CD1c-positive myeloid dendritic cell (primary cell): ENCODE measurements at regions not wholly inside any gene's neighbourhood (a gene's known extent, or its start where the extent isn't known, plus 50 kb on each side); places are given as distances from the start of the nearest gene placed in this dataset.
"Not testable (repeated sequence)": the region's sequence is repeated elsewhere in the genome, so short reads cannot be mapped to it uniquely, and the experiment has no call there.

Experiments
- DNase-seq: peaks from one replicate; pipeline ENCODE4 v3.0.0-alpha.2; 2016; ENCODE audit errors: extremely low spot score

DNA sequence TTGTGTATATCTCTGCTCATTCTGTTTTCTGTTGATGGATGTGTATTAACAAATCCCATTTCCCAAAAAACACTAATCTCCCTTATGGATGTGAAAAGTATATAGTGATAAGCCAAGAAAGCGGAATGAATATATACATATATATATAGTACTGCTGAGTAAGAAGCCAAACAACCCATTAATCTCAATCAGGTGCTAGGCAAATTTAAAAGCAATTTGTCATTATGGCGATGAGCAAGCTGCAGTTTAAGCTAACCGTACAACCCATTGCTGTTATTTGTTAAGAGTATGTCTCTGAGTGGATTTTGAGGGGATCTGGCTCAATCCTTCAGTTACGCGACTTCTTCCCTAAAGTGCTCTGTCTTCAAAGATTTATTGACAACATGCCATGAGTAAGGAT lies 640.4 kb upstream of the ARRDC3 start:
- DNase-seq, result no peak

DNA sequence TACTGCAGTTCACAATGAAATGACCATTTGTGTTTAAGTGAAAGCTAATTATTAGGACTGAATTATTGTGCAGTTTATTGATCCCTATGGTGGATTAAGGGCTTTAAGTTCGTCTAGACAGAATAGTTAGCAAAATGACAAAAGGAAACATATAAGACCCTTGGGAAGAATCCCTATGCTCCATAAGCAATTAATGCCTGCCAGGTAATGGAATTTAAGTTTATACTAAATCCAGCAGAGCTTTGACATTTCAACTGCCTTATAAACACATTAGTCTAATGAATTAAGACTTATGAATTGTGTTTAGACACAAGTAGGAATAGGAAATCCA lies 640.0 kb upstream of the ARRDC3 start:
- DNase-seq, result no peak

DNA sequence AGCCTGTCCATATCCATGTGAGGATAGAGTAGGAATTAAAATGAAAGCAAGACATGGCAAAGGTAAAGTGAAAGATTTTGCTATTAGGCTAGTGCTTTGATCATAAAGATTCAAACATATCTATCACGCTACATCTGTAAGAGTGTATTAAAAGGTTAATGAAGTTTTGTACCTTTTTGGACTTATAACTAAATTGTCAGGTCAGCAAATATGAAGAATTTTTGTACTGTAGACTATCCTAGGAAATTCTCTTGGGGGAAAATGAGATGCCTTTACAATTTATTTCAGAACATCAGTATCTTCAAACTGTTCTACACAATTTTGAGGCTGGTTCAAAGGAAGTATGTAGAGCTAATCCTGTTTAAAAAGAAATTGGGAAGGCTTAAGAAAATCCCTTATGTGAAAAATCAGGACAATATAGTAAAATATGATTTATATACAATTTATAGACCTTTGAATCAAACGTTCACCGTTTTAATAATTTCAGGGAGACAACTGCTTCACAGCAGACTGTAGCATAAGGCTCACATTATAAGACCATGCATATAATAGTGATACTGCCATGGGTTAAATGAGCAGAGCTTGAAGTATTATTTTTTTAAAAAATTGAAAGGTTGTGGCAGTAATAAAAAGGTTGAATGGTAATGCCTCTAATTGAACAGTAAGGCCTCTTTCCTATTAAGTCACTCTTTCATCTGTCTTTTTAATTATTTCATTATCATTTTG lies 639.5 kb upstream of the ARRDC3 start:
- DNase-seq, result no peak

DNA sequence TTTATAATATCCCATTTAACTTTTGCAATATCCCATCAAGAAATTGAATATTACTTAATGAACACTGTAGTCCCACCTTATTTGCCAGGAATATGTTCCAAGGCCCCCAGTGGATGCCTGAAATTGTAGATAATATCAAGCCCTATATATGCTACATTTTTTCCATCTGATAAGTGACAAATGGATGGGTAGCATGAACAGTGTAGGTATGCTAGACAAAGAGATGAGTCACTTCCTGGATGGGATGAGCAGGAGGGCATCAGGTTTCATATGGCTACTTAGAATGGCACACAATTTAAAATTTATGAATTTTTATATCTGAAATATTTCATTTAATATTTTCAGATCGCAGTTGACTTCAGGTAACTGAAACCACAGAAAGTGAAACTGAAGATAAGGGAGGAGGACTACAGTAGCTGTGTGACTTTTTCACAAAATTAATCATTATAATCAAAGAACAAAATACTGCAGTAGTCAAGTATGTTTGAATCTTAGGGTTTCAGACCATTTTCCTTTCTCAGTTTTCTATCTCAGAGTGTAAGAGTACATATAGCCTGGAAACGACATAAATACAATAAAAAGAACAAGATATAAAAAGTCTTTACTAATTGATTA lies 636.4 kb upstream of the ARRDC3 start:
- no peak for DNase-seq

DNA sequence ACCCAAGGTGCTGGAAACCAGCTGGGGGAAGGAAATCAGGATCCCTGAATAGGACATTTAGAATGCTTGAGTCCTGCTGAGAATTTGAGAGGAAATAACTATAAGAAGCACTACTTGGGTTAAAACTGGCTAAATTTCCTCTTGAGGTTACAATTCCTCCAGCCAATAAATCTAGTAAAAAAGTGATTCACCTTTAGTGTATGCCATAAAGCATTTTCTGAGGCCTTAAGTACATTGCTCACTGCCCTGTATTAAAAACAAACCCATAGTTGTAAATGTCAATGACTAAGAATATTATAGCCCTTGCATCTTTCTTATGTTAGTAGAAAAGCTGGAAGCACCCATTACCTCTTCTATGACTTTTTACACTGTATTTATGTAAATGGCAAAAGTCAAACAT lies 634.7 kb upstream of the ARRDC3 start:
- no peak for DNase-seq

DNA sequence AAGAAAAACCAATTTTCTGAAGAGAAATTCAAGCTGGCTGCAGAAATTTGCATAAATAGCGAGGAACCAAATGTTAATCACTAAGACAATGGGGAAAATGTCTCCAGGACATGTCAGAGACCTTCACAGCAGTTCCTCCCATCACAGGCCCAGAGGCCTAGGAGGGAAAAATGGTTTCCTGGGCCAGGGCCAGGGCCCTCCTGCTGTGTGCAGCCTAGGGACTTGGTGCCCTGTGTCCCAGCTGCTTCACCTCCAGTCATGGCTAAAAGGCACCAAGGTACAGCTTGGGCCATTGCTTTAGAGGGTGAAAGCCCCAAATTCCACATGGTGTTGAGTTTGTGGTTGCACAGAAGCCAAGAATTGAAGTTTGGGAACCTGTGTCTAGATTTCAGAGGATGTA lies 628.7 kb upstream of the ARRDC3 start:
- DNase-seq, result not testable (repeated sequence)

DNA sequence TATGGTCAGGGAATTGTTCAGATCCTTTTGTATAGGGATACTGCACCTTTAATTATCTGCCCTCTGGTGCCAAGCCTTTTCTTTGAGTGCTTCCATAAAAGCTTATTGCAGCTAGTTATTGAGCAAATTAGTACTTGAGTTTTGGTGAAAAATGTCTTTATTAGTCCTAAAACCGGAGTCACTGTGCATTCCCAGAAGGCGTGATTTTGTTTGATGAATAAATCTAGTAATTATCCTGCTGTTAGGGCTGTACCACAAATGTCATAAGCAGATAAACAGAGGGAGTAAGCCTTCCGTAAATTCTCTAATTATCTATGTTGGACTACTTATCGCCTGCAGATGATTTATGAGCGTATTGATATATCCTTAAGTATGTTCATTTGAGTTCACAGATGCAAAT lies 620.7 kb upstream of the ARRDC3 start:
- no peak for DNase-seq

DNA sequence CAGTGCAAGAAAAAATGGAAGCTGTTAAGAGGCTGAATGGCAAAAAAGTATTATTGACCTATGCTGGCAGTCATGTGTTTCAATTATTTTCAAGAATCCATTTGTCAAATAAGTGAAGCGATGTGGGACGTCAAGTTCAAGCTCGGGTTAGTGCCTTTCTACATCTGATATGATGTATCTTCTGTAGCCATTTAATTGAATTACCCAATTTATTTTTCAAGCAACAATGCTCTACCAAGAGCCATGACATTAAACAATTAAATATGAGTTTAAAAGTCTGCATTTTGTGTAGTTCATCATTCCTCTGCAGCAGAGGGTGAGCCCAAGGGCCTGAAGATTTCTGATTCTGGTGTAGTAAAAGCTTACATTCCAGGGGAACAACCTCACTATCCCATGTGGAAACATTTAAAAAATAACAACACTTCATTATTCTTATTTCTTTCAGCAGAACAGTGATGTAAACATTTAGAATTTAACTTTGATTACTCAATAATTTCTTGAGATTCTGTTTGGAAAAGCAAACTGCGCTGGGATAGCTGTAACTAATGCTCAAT lies 619.7 kb upstream of the ARRDC3 start:
- DNase-seq, result no peak

DNA sequence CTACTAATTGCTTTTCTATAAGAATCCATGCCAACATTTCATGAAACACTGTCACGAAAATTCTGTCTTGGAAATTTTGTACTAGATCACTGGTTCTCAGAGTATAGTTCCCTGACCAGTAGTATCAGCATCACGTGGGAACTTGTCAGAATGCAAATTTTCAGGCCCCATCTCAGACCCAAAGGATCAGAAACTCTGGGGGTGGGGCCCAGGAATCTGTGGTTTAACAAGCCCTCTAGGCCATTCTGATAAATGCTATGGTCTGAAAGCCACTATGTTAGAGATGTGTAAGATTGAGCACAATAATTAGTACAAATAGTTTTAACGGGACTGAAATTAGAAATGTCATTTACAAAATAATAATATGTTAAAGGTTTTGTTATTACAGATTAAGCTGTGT lies 615.7 kb upstream of the ARRDC3 start:
- no peak for DNase-seq

DNA sequence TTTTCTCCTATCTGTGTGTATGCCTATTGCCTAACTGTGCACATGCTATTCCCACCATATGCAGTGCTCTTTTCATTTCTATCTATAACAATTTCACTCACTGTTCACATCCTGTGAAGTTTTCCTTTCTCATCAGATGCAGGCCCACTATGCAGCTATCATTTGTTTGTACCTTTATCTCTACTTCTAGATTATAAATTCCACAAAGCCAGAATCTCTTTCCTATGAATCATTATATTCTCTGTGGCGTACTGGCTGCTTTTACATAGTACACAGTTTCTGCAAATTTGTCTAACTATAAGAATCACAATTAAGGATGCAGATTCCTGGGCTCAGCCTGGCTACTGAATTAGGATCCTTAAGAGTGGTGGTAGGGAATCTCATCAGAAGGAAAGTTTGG lies 600.8 kb upstream of the ARRDC3 start:
- DNase-seq, result no peak

DNA sequence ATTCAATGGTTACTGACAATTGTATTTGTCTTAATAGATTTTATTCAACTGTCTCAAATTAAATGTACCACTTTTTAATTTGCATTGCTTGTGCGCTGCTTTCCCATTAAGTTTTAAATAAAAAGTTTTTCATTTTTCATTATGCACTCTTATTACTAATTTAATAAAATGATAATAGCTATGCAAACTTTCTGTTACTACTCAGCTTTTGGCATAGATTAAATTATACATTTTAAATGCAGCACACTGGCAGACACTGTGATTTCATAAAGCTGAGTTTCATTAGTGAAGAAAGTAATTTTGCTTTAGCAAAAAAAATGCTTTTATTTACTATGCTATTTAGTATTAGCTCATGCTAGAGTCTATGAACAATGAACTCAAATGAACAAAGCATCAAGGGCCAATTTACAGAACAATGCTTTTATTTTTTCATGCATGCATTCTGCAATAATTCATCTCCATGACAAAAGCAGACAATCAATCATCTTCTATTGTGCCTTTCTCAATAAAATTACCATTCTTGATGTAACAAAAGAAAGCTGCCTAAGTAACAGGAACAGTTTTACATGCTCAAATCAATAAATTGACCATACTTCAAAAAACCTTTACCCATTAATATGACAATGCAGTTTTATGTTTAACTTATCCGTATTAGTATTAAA lies 595.2 kb upstream of the ARRDC3 start:
- no peak for DNase-seq

DNA sequence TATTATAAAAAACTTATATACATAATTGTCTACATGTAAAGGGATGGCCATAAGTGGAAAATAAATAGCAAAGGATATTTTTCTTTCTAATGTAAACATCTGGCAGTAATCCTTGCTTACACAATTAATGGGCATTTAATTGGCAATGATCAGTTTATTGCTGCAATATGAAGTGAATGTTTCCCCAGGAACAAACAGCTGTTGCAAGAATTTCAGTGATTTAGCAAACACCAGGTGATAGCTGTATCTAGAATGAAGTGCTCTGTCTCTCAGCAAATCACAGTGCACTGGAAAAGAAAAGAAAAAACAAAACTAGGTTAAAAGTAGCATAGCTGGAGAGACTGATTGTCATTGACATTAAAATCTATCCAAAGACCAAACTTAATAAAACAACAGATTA lies 594.5 kb upstream of the ARRDC3 start:
- no peak for DNase-seq

DNA sequence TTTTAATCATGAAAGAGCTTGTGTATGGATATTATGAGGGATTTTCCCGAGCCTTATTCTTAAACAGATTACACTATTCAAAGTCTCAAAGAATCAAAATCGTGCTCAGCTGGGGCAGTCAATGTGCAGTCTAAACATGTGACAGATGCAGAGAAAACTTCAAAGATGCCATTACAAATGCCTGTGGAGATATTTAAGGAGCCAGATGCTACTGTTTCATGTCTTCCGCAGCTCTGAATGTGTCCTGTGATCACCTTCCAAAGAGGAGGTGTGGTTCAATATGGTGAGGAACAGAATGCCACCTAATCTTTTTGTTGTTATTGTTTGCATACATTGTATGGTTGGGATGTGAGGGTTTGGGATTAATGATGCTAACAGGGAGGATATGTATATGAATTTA lies 593.3 kb upstream of the ARRDC3 start:
- DNase-seq, result no peak

DNA sequence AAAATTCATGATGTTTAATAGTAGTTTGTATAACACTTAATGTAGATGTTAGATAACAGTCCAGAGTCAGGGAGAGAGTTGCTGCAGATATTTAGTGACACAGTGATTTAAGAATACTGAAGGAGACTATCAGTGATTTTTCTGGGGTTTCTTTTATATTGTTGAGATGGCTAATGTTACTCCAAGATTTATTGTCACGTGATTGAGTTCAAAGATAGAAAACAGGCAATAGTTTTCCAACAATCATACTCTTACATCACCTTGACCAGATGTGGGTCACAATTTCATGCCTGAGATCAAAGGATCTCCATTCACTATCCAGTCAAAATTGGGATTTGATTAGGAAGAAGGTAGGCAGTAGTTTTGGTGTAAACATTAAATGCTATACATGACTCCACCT lies 580.0 kb upstream of the ARRDC3 start:
- no peak for DNase-seq

DNA sequence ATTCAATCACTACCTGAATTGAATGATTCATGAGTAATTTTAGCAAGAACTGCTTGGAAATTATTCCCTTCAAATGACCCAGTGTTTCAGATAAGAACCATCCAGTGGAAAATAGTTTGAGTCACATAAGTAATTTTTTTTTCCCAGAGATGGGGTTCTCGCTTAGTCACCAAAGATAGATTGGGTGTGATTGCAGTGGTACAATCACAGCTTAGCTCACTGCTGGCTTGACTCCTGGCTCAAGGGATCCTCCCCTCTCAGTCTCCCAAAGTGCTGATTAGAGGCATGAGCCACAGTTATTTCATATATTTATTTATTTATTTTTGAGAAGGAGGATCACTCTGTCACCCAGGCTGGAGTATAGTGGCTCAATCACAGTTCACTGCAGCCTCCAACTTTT lies 574.5 kb upstream of the ARRDC3 start:
- no peak for DNase-seq

DNA sequence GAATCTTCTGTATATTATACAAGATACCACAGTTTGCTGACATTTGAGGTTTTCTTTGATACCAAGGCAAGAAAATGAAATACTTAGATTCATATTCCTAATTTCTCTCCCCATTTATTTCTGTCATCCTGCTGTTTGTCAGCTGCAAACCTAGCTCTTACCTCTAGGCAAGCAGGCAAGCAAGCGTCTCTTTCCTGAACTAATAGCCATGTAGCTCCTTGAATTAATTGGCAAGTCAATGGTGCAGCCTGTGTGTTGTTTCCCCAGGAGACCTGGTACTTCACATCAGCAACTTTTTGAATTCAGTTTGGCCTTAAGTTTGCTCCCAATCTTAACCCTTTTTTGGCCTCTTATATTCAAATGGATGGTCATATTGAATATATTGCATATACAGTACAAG lies 573.6 kb upstream of the ARRDC3 start:
- no peak for DNase-seq

DNA sequence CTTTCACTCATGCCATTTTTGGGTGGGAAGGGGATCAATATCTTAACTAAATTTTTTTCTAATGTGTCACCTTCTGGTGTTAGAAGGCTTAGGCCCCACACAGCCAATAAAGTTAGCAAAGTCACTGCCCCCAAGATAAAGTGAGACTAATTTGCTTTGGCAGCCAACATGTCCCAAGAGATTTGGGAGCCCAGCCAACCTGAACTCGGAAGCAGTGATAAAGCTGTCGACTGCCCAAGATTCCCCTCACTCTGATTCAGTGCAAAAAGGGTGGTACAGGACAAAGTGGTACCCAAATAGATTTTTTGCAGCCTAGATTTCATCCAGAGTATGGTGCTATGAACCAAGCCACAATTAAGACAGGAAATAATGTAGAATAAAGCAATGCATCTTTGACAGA lies 572.5 kb upstream of the ARRDC3 start:
- DNase-seq, result no peak

DNA sequence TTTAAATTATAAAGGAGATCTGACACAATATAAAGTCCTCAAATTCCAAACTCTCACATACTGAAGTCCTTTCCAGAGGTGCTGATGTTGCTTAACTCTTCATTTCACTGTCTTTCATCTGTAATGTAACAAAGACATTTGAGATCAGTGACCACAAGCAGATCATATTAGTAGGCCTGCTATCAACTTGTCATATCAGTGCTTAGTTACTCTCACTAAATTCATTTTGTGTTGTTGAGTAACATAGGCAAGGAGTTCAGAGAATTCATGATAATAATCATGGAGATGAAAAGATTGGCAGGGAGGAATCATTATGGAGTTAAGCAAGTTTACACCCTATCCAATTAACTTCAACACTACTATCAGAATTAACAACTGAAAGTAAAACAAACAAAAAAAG lies 571.0 kb upstream of the ARRDC3 start:
- DNase-seq, result no peak

DNA sequence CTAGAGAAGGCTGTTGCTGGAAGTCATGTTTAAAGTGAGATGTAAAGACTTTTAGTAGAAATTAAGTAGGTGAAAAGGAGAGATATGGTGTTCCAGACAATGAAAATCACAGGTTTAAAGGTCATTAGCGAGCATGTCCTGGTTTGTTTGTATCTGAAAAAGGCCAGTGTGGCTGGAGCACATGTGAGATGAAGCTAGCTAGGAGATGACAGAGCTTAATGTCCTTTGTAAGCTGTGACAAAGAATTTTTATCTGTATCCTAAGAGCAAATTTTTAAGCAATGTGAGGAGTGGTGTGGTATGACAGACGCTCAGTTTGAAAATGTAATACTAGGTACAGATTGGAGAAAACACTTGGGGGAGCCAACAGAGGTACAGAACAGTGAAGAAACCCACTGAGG lies 567.2 kb upstream of the ARRDC3 start:
- DNase-seq, result no peak

DNA sequence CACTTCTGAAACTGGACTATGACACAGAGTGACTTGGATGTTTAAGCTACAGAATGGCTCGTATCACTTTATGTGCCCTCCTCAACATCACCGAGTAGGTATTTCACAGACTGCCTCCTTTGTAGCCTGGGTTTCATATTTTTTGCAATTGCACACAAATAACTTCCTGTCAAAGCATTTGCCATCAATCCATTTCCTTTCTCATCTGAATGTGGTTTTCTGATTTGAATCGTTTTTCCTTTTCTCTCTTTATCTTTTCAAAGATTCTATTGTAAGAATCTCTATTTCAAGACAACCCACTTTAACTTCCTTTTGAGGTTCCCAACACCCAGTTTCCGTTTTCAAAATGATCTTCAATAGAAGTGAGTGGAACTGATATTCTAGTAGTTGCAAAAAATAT lies 563.8 kb upstream of the ARRDC3 start:
- DNase-seq, result no peak

DNA sequence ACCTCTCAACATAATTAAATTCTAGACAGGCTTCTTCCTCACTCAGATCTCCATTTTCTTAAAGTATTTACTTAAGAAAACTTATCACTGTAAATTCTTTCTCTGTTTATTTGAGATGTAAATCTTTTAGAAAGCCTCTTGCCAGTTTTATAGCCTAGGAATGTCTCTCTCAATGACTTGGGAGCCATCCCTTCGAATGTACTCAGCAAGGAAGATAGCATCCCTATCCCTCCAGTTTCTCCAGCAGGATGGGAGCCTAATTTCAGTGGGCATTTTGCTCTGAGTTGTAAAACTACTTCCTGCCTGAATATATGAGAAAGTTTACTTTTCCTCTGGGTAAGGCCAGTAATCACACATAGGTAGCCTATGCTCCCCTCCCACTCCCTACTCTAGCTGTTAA lies 558.5 kb upstream of the ARRDC3 start:
- DNase-seq, result no peak

DNA sequence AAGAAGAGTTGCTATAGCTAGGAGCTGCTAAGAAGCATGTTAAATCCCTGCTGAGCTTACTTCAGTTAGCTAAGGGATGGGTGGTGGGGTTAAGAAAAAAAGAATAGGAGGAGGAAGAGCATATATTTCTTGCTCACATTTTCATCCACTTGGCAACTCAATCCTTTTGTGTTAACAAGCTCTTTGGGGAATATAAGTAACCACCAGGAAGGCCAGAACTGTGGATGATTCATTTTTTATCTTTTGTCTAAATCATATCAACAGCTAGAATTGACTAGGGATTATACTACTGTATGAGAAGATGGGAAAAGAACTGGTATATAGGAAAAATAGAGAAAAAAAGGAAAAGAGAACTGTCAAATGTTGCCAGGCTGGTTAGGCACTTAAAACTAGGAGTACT lies 555.3 kb upstream of the ARRDC3 start:
- no peak for DNase-seq

DNA sequence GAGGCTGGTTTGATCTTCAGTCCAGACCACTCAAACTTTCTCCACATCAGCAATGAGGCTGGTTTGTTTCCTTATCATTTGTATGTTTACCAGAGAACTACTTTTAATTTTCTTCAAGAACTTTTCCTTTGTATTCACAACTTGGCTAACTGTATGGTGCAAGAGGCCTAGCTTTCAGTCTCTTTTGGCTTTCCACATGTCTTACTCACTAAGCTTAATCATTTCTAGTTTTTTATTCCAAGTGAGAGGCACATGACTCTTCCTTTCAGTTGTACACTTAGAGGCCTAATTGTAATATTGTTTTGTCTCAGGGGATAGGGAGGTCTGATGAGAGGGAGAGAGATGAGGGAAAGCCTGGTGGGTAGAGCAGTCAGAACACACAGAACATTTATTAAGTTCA lies 554.0 kb upstream of the ARRDC3 start:
- DNase-seq, result no peak

DNA sequence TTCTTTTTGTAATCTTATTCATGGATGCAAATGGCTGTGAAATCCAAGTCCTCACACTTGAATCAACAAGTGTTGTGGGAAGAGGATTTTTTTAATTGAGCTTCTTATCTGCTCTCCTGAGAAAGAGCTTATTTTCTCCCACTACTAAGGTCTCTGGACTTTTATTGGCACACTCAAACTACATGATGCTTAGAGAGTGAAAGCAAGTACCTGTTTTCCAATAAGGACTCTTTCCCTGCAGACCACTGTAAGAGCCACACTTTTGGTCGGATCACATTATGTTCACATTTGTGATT lies 546.4 kb upstream of the ARRDC3 start:
- DNase-seq, result no peak
